HG02763 (cell line): ENCODE measurements at regions not wholly inside any gene's neighbourhood (a gene's known extent, or its start where the extent isn't known, plus 50 kb on each side); places are given as distances from the start of the nearest gene placed in this dataset.
A peak's percentile ranks its signal among the peaks of the same experiment; 100 is the strongest.
"Not testable (repeated sequence)": the region's sequence is repeated elsewhere in the genome, so short reads cannot be mapped to it uniquely, and the experiment has no call there.

ENCODE experiments used
- ATAC-seq: cut with Tn5 transposase; IDR thresholded peaks from one replicate; pipeline ENCODE4 v1.9.1; 2021; ENCODE audit warnings: mild to moderate bottlenecking, moderate library complexity; ENCODE audit not compliant: unreplicated experiment

- peak; percentile 65 for ATAC-seq
Measured at GRCh38 chr13:28607187-28607955, 51.6 kb upstream of the POMP start.

DNA sequence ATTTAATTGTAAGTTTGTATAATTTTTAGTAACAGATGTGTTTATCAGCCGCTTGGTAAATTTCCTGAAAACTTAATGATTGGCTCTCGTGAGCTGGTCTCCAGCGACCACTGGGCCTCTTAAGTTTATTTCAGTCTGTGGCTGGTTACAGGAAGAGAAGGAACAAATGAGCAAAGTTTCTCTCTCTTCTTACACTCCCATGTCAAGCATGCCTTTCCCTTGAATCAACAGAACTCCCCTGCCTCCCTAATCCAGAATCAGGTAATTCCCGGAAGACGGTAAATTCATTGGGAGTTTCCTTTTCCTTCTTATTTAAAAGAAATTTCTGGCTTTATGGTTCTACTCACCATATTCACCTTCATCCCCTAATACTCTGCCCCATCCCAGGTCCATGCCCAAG is 52.5 kb upstream of the POMP start:
- ATAC-seq = no peak

- not testable (repeated sequence) for ATAC-seq
Measured at GRCh38 chr13:28605147-28605546, 53.8 kb upstream of the POMP start.

DNA sequence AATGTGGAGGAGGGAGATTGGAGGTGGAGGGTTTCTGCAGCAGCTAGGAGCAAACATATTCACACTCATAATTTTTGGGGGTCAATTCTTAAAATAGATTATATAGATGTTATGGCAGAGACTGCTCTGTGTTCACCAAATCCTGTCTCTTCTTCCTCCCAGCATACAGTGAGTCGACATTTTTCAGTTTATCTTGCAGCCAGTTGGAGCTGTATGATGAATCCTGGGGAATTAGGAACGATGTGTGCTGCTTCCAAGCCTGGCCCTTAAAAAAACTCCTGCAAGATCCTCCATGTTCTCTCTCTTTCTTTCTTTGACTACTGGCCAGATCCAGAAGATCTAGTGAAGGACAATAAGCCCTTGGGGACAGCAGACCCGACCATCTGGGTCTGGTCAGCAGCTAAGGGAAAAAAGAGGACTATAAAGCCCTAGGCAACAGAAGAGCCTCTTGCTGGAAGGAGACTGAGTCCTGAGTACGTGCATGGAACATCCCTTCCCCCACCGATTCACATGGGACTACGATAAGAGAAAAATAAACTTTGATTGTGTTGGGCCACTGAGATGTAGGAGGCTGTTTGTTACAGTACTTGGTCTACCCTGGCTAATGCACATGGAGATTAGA is 55.8 kb upstream of the POMP start:
- no peak for ATAC-seq

DNA sequence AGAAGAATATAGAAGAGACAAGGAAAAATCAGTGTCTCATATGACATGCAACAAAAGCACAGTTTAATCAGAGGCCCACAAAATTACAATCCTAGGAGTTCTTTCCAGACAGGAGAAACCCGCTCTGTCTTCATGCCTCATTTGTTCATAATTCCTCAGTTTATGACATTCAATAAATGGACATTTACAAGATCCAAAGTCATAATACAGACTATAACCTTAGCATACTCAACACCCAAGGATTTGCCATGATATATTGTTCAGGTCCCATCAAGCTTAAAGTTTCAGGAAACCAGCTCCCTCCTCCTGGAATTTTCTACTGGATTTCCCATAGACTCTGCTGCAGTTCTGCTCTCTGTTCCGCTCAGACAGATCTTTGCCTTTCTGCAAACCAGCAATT is 56.4 kb upstream of the POMP start:
- ATAC-seq = no peak

GRCh38 chr13:28601581-28601980 is 57.3 kb upstream of the POMP start:
- ATAC-seq = no peak

DNA sequence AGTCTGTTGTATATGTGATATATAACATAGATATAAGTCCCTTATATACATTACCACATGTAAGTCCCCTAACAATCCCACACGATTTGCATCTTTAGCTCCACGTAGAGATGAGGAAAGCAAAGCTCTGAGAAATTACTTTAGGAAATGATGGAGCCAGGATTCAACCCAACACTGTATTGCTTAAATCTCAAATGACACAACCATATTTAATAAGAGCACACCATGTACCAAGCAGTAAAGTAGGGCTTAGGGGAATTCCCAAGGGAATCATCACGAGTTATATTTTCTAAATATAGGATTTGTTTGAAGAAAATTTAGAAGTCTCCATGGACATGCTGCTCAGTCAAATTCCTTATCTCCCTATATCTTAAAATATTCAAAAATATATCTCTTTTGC is 61.3 kb upstream of the POMP start:
- no peak for ATAC-seq

DNA sequence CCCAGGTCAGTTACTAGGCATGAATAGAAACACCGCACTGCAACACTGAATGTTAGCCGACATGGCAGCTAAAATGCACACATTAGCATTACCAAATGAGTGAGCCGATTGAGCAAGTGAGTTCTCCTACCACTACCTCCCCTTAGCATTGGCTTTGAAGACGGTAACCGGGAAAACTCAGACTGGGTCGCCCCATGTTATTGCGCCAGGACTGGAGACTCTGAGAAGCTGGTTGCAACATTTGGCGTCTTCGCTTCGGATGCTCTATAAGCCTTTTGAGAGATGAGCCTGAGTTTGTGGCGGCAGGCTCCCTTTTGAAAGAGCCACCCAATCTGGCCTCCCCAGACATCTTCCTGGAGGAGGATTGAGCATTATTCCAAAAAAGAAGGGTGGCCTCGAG is 68.5 kb upstream of the POMP start:
- no peak for ATAC-seq

GRCh38 chr13:28588296-28588695 is 70.6 kb upstream of the POMP start:
- ATAC-seq = no peak

GRCh38 chr13:28587174-28587540 is 71.8 kb upstream of the POMP start:
- ATAC-seq = no peak

DNA sequence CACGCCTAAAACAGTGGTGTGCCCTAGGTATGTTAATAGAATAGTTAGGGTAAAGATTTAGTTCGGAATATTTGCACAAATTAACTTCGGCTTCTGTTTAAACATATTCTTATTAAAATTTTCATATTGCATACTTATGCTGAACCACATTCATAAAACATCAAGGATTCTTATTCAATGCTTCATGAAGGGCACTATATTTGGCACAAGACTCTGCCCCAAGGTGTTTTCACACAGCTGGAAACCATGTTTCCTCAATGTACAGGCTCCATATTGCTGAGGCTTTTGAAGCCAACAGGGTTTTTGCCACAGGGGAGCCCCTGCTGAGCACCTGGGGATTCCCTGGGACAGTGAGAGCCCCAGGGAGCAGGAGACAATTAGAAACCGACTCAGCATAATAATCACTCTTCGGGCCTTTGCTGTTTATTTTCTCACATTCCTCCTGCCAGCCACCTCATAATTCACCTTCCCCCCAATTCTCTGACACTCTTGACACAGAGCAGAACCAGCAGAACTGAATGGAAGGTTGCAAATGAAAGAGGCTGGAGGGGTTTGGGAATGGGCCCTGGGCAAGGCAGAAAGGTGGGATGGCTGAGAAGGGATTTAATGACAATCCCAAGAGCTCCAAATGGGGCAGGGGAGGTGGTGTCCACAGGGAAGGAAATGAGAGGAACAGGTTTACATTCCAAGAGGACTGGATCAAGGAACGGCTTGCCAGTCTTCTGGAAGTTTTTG is 72.3 kb upstream of the POMP start:
- no peak for ATAC-seq

DNA sequence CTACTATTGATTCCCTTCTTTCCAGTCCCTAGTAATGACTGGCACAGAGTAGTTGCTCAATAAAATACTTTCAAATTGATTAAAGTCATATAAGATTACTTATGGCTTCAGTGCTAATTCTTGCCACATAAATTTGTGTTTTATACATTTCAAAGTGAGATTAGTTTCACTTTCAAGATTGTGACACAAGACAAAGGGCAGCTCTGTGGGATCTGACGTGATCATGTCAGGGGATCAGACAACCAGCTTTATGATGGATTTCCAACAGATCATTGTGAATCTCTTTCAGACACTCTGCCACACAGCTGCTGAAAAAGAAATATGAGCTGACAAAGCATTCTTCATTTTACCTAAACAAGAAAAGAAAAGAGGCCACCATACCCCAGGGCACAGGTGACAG is 73.4 kb upstream of the POMP start:
- ATAC-seq = no peak

GRCh38 chr13:28584873-28585381 is 74.0 kb upstream of the POMP start:
- no peak for ATAC-seq

GRCh38 chr13:28583651-28584091 is 75.3 kb upstream of the POMP start:
- ATAC-seq = no peak

GRCh38 chr13:28582892-28583240 is 76.1 kb upstream of the POMP start:
- no peak for ATAC-seq

DNA sequence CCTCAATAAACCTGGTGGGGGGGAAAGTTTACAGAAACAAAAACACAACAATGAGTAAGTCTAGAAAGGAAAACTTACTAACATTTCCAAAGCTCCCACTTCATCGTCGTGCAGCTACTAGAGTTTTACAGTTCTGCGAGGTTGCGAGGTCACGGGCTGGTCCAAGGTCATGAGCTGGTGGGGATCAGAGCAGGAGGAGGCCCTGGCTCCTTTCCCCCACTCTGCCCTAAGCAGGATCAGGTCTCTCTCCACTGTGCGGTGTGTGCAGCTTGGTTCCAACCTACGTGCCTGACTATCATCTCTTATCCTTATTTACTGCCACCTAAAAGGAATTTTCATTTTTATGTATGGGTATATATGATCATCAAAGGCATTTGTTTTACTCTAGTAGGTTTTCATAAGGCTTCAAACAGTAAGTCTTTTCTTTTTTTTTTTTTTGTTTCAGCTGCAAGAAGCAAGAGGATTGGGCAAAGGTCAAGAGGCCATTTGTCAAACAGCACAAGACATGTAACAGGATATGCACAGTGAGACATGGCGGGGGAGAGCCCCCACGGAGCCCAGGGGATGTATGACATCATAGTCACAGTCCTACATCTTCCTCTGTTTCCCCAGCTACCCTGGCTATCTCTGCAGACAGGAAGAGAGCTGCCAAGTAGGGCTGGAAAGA is 76.6 kb upstream of the POMP start:
- no peak for ATAC-seq

- ATAC-seq = no peak
Measured at GRCh38 chr13:28581451-28581850, 77.5 kb upstream of the POMP start.

- no peak for ATAC-seq
Measured at GRCh38 chr13:28579736-28580135, 79.2 kb upstream of the POMP start.

DNA sequence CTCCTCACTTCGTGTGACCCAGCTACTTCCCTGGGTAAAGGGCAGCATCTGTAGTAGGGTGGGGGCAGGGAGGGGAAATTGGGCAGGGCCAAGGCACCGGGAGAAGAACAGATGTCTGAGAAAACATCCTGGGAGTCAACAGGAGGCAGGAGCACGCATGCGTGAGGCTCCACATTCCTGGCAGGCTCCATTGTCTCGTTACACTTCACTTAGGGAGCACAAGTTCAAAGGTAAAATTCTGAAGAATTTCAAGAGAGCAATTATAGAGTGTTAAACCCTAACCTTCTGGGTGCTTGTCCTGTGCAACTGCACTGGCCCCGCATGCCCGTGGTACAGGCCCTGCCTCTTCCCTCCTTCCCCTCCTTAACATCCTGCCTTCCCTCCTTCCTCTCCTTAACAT is 79.6 kb upstream of the POMP start:
- ATAC-seq = no peak

DNA sequence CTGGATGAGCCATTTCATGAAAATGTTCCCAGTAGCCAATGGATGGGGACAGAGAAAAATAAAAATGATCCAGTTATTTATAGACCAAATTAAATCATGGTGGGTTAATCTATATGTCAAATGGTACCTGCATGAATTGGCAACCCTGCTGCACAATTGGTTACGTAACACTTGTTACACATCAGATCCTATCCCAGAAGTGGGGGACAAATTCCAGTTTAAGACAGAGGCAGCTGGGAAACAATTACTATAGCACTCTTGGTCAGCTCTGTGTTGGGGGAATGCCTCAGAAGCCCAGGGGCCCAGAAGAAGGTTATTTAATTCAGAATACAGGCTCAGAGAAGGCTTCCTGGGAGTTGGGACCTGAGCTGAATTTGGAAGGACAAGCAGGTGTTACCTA is 81.1 kb upstream of the FLT1 start:
- no peak for ATAC-seq

DNA sequence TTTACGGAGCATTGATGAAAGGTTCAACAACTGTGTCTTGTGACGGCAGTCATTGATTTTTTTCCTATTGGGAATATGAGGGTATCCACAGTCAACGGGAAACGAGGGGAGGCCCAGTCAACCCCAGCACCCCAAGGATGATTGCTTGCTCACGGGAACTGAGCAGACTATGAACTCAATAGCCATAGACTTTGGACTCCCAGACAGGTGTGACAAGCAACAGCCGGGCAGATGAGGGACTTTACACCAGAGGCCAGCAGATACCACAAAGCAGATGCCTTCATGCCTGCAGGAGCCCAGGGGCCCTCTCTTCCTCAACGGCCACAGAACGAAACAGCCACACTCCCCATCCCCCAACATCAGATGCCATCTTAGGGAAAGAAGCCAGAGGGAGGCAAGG is 80.3 kb upstream of the FLT1 start:
- ATAC-seq = no peak
